Chondrocyte (in vitro differentiated cells): ENCODE measurements at regions not wholly inside any gene's neighbourhood (a gene's known extent, or its start where the extent isn't known, plus 50 kb on each side); places are given as distances from the start of the nearest gene placed in this dataset.

ENCODE experiments used
- DNase-seq: peaks from one replicate; pipeline ENCODE4 v3.0.0; 2021; ENCODE audit warnings: mixed read lengths, low spot score
- H3K27ac Mint-ChIP-seq: one replicate; pipeline ENCODE4 v1.8.0; 2021; ENCODE audit warnings: mild to moderate bottlenecking, moderate library complexity, mixed read lengths; ENCODE audit not compliant: unreplicated experiment
- H3K27me3 Mint-ChIP-seq: 2 replicates; pipeline ENCODE4 v1.8.0; 2021; ENCODE audit warnings: low read depth, mixed read lengths
- H3K36me3 Mint-ChIP-seq: 2 replicates; pipeline ENCODE4 v1.8.0; 2021; ENCODE audit warnings: low read depth, mixed read lengths
- H3K4me1 Mint-ChIP-seq: 2 replicates; pipeline ENCODE4 v1.8.0; 2021; ENCODE audit warnings: low read depth, mild to moderate bottlenecking, mixed read lengths
- H3K4me3 Mint-ChIP-seq: one replicate; pipeline ENCODE4 v1.8.0; 2021; ENCODE audit warnings: mild to moderate bottlenecking, moderate library complexity, mixed read lengths; ENCODE audit not compliant: unreplicated experiment
- H3K9me3 Mint-ChIP-seq: 2 replicates; pipeline ENCODE4 v1.8.0; 2021; ENCODE audit warnings: low read depth, mixed read lengths
- TF ChIP-seq, protein P1 (sequence below): fragments of 200-600 bp; sonication (generic); IDR thresholded peaks from 2 replicates; pipeline ENCODE4 v1.5.0; 2021; ENCODE audit warnings: antibody characterized with exemption, mild to moderate bottlenecking, moderate library complexity

GRCh38 chr3:72232777-72233176 is 447.8 kb upstream of the PROK2 start:
- TF ChIP-seq, protein P1, sequence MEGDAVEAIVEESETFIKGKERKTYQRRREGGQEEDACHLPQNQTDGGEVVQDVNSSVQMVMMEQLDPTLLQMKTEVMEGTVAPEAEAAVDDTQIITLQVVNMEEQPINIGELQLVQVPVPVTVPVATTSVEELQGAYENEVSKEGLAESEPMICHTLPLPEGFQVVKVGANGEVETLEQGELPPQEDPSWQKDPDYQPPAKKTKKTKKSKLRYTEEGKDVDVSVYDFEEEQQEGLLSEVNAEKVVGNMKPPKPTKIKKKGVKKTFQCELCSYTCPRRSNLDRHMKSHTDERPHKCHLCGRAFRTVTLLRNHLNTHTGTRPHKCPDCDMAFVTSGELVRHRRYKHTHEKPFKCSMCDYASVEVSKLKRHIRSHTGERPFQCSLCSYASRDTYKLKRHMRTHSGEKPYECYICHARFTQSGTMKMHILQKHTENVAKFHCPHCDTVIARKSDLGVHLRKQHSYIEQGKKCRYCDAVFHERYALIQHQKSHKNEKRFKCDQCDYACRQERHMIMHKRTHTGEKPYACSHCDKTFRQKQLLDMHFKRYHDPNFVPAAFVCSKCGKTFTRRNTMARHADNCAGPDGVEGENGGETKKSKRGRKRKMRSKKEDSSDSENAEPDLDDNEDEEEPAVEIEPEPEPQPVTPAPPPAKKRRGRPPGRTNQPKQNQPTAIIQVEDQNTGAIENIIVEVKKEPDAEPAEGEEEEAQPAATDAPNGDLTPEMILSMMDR, result no peak
- DNase-seq, result no peak
- peaks cover 19% of the 10 kb centered on the region for H3K4me1 Mint-ChIP-seq
- H3K4me3 Mint-ChIP-seq, result no peak overlapping the region
- H3K9me3 Mint-ChIP-seq, result no peaks in the 10 kb centered on the region
- peaks cover 11% of the 10 kb centered on the region for H3K27me3 Mint-ChIP-seq
- no peak overlapping the region for H3K27ac Mint-ChIP-seq
- H3K36me3 Mint-ChIP-seq, result peaks cover 2% of the 10 kb centered on the region

DNA sequence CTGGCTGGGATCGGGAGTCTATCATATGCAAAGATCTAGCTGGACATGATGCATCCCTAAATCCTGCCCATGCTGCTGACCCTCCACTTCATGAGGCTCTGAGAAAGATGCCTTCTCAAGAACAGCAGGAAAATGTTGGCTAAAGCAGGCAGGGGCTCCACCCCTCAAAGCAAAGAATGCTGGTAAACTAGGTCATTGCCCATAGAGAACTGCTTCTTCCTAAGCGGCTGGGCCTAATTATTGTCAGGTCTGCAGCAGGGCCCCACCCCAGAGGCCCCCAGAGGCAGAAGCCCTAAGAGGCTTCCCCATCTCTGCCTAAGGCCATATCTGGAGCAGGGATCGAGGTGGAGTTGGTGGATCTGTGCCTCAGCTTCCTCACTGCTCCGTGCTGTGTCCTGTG is 447.4 kb upstream of the PROK2 start:
- Mint-ChIP-seq H3K9me3 (no peaks in the 10 kb centered on the region), H3K27me3 (peaks cover 11% of the 10 kb centered on the region), H3K4me3 (no peak overlapping the region), H3K36me3 (peaks cover 2% of the 10 kb centered on the region), H3K27ac (no peak overlapping the region), H3K4me1 (peaks cover 18% of the 10 kb centered on the region)
- no peak for DNase-seq
- TF ChIP-seq, protein P1, result no peak

DNA sequence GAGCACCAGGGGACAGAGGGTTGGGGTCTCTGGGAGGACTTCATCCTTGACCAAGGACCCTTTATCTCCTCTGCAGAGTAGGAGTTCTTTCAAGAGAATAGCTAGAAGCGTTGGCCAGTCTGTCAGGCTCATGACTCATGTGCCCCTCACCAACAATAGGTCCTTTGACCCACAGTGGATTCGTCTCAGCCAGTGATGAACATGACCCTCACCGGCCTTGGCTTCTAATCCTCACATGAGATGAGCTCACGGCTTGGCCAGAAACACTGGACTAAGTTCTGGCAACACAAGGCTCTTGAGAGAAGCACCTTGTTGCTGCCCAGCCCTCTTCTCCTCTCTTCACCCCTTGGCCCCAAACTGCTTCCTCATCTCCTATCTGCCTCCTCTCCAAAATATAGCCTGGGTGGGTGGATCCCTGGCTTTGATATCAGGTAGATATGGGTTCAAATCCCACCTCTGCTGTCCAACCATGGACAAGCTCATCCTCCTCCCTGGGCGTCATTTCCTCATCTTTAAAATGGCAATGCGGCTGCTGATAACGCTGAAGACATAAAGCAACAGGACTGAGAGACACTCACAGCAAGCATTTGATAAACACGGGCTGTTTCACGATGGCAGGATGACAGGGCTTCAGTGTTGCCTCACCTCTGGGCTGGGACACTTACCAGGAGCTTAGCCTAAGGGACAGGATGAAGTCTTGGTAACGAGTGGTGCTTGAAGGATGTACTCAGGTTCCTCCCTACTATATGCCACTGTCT is 446.7 kb upstream of the PROK2 start:
- H3K9me3 Mint-ChIP-seq, result no peaks in the 10 kb centered on the region
- H3K27ac Mint-ChIP-seq, result no peak overlapping the region
- peaks cover 18% of the 10 kb centered on the region for H3K4me1 Mint-ChIP-seq
- H3K4me3 Mint-ChIP-seq, result no peak overlapping the region
- peaks cover 2% of the 10 kb centered on the region for H3K36me3 Mint-ChIP-seq
- DNase-seq, result no peak
- TF ChIP-seq, protein P1, result no peak
- H3K27me3 Mint-ChIP-seq, result peaks cover 11% of the 10 kb centered on the region

DNA sequence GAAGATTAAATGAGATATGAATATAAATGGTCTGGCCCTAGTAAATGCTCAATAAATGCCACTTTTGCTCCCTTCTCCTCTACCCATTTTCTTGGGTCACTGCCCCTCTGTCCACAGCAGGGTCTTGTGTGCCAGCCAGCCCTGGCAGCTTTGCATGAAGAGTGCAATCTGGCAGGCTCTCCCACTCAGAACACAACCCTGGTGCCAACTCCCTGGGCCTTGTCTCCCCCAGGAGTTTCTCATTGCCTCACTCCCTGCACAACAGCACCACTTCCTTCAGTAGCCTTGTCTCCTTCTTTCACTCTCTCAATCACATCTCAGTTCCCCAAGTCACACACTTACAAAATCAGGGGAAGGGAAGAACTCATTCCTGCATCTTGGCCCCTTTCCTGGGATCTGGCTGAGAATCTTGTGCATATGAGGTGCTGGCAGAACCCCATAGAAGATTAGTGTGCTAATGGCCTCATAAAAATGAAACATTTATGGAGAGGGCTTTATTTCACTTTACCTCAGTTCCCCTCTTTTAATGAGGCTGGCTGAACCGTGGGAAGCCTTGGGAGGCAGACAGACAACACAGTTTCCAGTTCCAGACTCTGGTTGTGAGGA is 445.9 kb upstream of the PROK2 start:
- peaks cover 18% of the 10 kb centered on the region for H3K4me1 Mint-ChIP-seq
- peaks cover 11% of the 10 kb centered on the region for H3K27me3 Mint-ChIP-seq
- TF ChIP-seq, protein P1, result no peak
- peaks cover 4% of the 10 kb centered on the region for H3K36me3 Mint-ChIP-seq
- peaks cover 3% of the 10 kb centered on the region for H3K9me3 Mint-ChIP-seq
- no peak overlapping the region for H3K27ac Mint-ChIP-seq
- H3K4me3 Mint-ChIP-seq, result no peak overlapping the region
- no peak for DNase-seq

- Mint-ChIP-seq H3K27me3 (peaks cover 11% of the 10 kb centered on the region), H3K4me1 (peaks cover 18% of the 10 kb centered on the region), H3K9me3 (peaks cover 12% of the 10 kb centered on the region), H3K36me3 (peaks cover 12% of the 10 kb centered on the region), H3K27ac (no peak overlapping the region), H3K4me3 (no peak overlapping the region)
- TF ChIP-seq, protein P1, result no peak
- DNase-seq, result no peak
Observed at GRCh38 chr3:72229952-72230351, 445.0 kb upstream of the PROK2 start.
